Cardiac muscle cell (in vitro differentiated cells and primary cell): ENCODE measurements at regions not wholly inside any gene's neighbourhood (a gene's known extent, or its start where the extent isn't known, plus 50 kb on each side); places are given as distances from the start of the nearest gene placed in this dataset.
A peak's percentile ranks its signal among the peaks of the same experiment; 100 is the strongest.

ENCODE experiments used
- DNase-seq, 2 donors: peaks; one replicate each; pipeline versions ENCODE4 v3.0.0 to v3.0.0-alpha.2; 2010 to 2017; ENCODE audit warnings: low read depth in 1 of 2, low spot score in 1 of 2
- H3K27ac ChIP-seq: fragments of 200-600 bp; sonication (generic); 2 replicates; pipeline ENCODE4 v1.5.1; 2016
- H3K27me3 ChIP-seq: fragments of 200-600 bp; sonication (generic); 2 replicates; pipeline ENCODE4 v1.6.0; 2016; ENCODE audit warnings: control low read depth
- H3K36me3 ChIP-seq: fragments of 200-600 bp; sonication (generic); 2 replicates; pipeline ENCODE4 v1.5.1; 2016; ENCODE audit warnings: control low read depth
- H3K4me1 ChIP-seq: fragments of 200-600 bp; sonication (generic); 2 replicates; pipeline ENCODE4 v1.8.1; 2017; ENCODE audit warnings: low read depth, mild to moderate bottlenecking, mixed run types
- H3K4me3 ChIP-seq: fragments of 200-600 bp; sonication (generic); 2 replicates; pipeline ENCODE4 v1.5.1; 2016; ENCODE audit warnings: mild to moderate bottlenecking
- H3K9me3 ChIP-seq: fragments of 200-600 bp; sonication (generic); 2 replicates; pipeline ENCODE4 v1.5.1; 2017; ENCODE audit warnings: low read depth, mild to moderate bottlenecking, control low read depth
- CTCF ChIP-seq: IDR thresholded peaks from 2 replicates; pipeline ENCODE4 v1.5.1; 2012; ENCODE audit warnings: low read depth, mild to moderate bottlenecking, low read length

DNA sequence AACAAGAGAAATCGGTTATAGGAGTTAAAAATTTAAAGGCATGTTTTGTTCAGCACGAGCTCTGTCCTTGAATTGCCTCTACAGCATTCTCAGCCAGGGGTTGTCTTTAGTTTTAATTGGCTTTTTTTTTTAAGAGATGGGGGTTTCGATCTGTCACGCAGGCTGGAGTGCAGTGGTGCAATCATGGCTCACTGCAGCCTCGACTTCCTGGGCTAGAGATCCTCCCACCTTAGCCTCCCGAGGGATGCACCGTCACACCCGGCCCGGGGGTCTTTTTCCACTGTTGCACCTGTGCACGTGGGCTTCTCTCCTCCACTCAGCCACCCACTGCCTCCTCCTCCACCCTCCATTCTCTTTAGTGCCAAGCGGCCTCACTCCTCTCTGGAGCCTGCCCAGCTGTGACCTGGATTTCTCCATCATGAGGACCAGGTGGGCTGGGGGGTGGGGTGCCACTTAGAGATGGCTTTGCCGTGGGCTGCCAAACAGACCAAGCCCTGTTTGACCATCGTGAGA lies 106.8 kb upstream of the SEC14L1 start:
- no peak overlapping the region for H3K27ac ChIP-seq
- no peaks in the 10 kb centered on the region for H3K9me3 ChIP-seq
- no peaks in the 10 kb centered on the region for H3K27me3 ChIP-seq
- no peak for DNase-seq
- TF ChIP-seq CTCF, result no peak
- H3K36me3 ChIP-seq, result no peaks in the 10 kb centered on the region
- H3K4me3 ChIP-seq, result no peak overlapping the region
- peaks cover 4% of the 10 kb centered on the region for H3K4me1 ChIP-seq

- H3K9me3 ChIP-seq, result no peaks in the 10 kb centered on the region
- DNase-seq, result no peak
- H3K36me3 ChIP-seq, result no peaks in the 10 kb centered on the region
- no peak for TF ChIP-seq CTCF
- H3K4me1 ChIP-seq, result peaks cover 4% of the 10 kb centered on the region
- no peak overlapping the region for H3K4me3 ChIP-seq
- no peaks in the 10 kb centered on the region for H3K27me3 ChIP-seq
- H3K27ac ChIP-seq, result no peak overlapping the region
Observed at GRCh38 chr17:77034677-77035424, 105.9 kb upstream of the SEC14L1 start.

GRCh38 chr17:77035526-77035925 lies 105.2 kb upstream of the SEC14L1 start:
- no peak overlapping the region for H3K4me3 ChIP-seq
- DNase-seq, result no peak
- peaks cover 4% of the 10 kb centered on the region for H3K4me1 ChIP-seq
- TF ChIP-seq CTCF, result no peak
- H3K27me3 ChIP-seq, result no peaks in the 10 kb centered on the region
- no peaks in the 10 kb centered on the region for H3K9me3 ChIP-seq
- H3K36me3 ChIP-seq, result no peaks in the 10 kb centered on the region
- H3K27ac ChIP-seq, result no peak overlapping the region

DNA sequence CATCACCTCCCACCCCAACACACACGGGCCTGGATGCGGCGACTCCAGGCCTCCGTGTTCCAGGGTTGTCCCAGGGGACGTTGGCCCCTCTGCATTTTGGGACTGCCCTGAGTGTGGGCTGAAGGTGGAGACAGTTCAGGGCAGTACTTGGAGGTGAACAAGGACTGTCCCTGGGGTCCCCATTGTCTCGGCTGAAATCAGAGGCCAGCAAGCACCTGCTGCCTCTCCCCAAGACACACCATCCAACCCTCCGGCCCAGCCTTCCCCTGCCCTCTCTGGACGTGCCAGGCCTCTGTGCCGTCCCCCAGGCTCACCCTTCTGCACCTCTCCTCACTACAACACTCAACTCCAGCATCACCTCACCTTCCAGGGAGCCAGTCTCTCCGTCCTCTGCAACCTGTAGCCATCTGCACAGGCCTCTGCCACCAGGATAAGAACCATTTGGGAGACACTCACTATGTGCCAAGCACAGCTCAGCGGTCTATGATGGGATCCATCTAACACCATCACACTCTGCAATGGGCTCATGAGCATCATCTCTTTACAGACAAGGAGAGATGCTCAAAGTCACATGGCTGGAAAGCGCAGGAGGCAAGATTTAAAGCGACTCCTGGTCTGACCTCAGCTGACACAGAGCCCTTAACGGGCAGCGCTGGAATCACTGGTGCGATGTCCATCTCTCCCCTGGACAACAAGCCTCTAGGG lies 104.5 kb upstream of the SEC14L1 start:
- no peak overlapping the region for H3K4me3 ChIP-seq
- TF ChIP-seq CTCF, result no peak
- H3K9me3 ChIP-seq, result no peaks in the 10 kb centered on the region
- H3K27me3 ChIP-seq, result no peaks in the 10 kb centered on the region
- H3K4me1 ChIP-seq, result peaks cover 4% of the 10 kb centered on the region
- no peak for DNase-seq
- no peaks in the 10 kb centered on the region for H3K36me3 ChIP-seq
- no peak overlapping the region for H3K27ac ChIP-seq

GRCh38 chr17:77036841-77037381 lies 103.9 kb upstream of the SEC14L1 start:
- peak; percentile 8 for TF ChIP-seq CTCF
- no peaks in the 10 kb centered on the region for H3K27me3 ChIP-seq
- H3K4me3 ChIP-seq, result no peak overlapping the region
- no peak overlapping the region for H3K27ac ChIP-seq
- DNase-seq, result peak in 1 of 2 donors; percentile 26
- H3K4me1 ChIP-seq, result peaks cover 4% of the 10 kb centered on the region
- H3K9me3 ChIP-seq, result no peaks in the 10 kb centered on the region
- H3K36me3 ChIP-seq, result no peaks in the 10 kb centered on the region
